ENCODE measurements at regions not wholly inside any gene's neighbourhood (a gene's known extent, or its start where the extent isn't known, plus 50 kb on each side); places are given as distances from the start of the nearest gene placed in this dataset.

- TF ChIP-seq JUNB (IDR thresholded peaks at IDR 0.05) (no peak), PBX3 (IDR thresholded peaks at IDR 0.05) (no peak), RAD21 (conservative IDR thresholded peaks at IDR 0.05 in 1 of 2, IDR thresholded peaks at IDR 0.05 in 1 of 2) (no peak), POLR2A (IDR thresholded peaks at IDR 0.05; ENCODE audit: low read length) (no peak), USF2 (IDR thresholded peaks at IDR 0.05) (no peak), ELK1 (IDR thresholded peaks at IDR 0.05; ENCODE audit: low read depth, low read length) (no peak), SMC3 (IDR thresholded peaks at IDR 0.05) (no peak), RFX5 (IDR thresholded peaks at IDR 0.05) (no peak), RCOR1 (IDR thresholded peaks at IDR 0.05; ENCODE audit: low read depth, low read length) (no peak)
- TF ChIP-seq, protein P1, sequence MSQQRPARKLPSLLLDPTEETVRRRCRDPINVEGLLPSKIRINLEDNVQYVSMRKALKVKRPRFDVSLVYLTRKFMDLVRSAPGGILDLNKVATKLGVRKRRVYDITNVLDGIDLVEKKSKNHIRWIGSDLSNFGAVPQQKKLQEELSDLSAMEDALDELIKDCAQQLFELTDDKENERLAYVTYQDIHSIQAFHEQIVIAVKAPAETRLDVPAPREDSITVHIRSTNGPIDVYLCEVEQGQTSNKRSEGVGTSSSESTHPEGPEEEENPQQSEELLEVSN (IDR thresholded peaks at IDR 0.05; ENCODE audit: borderline replicate concordance, low read depth) = no peak
- TF ChIP-seq, protein P2, sequence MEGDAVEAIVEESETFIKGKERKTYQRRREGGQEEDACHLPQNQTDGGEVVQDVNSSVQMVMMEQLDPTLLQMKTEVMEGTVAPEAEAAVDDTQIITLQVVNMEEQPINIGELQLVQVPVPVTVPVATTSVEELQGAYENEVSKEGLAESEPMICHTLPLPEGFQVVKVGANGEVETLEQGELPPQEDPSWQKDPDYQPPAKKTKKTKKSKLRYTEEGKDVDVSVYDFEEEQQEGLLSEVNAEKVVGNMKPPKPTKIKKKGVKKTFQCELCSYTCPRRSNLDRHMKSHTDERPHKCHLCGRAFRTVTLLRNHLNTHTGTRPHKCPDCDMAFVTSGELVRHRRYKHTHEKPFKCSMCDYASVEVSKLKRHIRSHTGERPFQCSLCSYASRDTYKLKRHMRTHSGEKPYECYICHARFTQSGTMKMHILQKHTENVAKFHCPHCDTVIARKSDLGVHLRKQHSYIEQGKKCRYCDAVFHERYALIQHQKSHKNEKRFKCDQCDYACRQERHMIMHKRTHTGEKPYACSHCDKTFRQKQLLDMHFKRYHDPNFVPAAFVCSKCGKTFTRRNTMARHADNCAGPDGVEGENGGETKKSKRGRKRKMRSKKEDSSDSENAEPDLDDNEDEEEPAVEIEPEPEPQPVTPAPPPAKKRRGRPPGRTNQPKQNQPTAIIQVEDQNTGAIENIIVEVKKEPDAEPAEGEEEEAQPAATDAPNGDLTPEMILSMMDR (IDR thresholded peaks at IDR 0.05) = no peak
- TF ChIP-seq, protein P3, sequence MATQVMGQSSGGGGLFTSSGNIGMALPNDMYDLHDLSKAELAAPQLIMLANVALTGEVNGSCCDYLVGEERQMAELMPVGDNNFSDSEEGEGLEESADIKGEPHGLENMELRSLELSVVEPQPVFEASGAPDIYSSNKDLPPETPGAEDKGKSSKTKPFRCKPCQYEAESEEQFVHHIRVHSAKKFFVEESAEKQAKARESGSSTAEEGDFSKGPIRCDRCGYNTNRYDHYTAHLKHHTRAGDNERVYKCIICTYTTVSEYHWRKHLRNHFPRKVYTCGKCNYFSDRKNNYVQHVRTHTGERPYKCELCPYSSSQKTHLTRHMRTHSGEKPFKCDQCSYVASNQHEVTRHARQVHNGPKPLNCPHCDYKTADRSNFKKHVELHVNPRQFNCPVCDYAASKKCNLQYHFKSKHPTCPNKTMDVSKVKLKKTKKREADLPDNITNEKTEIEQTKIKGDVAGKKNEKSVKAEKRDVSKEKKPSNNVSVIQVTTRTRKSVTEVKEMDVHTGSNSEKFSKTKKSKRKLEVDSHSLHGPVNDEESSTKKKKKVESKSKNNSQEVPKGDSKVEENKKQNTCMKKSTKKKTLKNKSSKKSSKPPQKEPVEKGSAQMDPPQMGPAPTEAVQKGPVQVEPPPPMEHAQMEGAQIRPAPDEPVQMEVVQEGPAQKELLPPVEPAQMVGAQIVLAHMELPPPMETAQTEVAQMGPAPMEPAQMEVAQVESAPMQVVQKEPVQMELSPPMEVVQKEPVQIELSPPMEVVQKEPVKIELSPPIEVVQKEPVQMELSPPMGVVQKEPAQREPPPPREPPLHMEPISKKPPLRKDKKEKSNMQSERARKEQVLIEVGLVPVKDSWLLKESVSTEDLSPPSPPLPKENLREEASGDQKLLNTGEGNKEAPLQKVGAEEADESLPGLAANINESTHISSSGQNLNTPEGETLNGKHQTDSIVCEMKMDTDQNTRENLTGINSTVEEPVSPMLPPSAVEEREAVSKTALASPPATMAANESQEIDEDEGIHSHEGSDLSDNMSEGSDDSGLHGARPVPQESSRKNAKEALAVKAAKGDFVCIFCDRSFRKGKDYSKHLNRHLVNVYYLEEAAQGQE (IDR thresholded peaks at IDR 0.05) = no peak
These were observed 91.1 kb upstream of the CARD11 start for GRCh38 chr7:3134745-3135144.

Measured in A549 (cell line).